IMR-90 (cell line): ENCODE measurements at regions not wholly inside any gene's neighbourhood (a gene's known extent, or its start where the extent isn't known, plus 50 kb on each side); places are given as distances from the start of the nearest gene placed in this dataset.

Source experiments
- ATAC-seq: fragments of 200-7000 bp; cut with Tn5 transposase; 2 replicates; pipeline ENCODE4 v1.9.1; 2020; ENCODE audit warnings: low read depth, mild to moderate bottlenecking, moderate library complexity
- BruUV-seq: library from RNA; stranded (reverse); fragments of 400-500 nt; replicated peaks from 2 replicates; lab custom pipeline; 2021; lab: Mats Ljungman, UMichigan
- CTCF ChIA-PET: fragments of 300-600 bp; formaldehyde crosslinking; extraction: SDS; loops from one replicate; lab custom pipeline; 2021; ENCODE audit warnings: antibody characterized with exemption; lab: Yijun Ruan, JAX
- POLR2A ChIA-PET: fragments of 300-600 bp; sonication (Branson Sonifier 250); formaldehyde crosslinking; loops from one replicate; lab custom pipeline; 2022; ENCODE audit warnings: antibody characterized with exemption; ENCODE audit not compliant: unreplicated experiment; lab: Charles Lee
- DNase-seq: peaks from one replicate; pipeline ENCODE4 v3.0.0; 2013
- H2AFZ ChIP-seq: replicated peaks from 2 replicates; pipeline ENCODE3; 2013; ENCODE audit warnings: low read length, mild to moderate bottlenecking; ENCODE audit not compliant: poor library complexity
- H2AK5ac ChIP-seq: 2 replicates; pipeline ENCODE4 v1.6.1; 2013; ENCODE audit warnings: low read depth, low read length, inconsistent platforms
- H2AK9ac ChIP-seq: replicated peaks from 2 replicates; pipeline ENCODE3; 2013; ENCODE audit warnings: mild to moderate bottlenecking, low read depth, low read length, moderate library complexity; ENCODE audit not compliant: poor library complexity
- H2BK120ac ChIP-seq: 2 replicates; pipeline ENCODE4 v1.6.1; 2013; ENCODE audit warnings: low read depth, low read length, inconsistent platforms
- H2BK15ac ChIP-seq: 3 replicates; pipeline ENCODE4 v1.6.1; 2013; ENCODE audit warnings: low read depth, low read length, inconsistent platforms
- H2BK20ac ChIP-seq: 2 replicates; pipeline ENCODE4 v1.6.1; 2013; ENCODE audit warnings: low read depth, mild to moderate bottlenecking, inconsistent platforms, low read length, moderate library complexity
- H2BK5ac ChIP-seq: 2 replicates; pipeline ENCODE4 v1.6.1; 2013; ENCODE audit warnings: mild to moderate bottlenecking, low read depth, low read length, inconsistent platforms; ENCODE audit not compliant: poor library complexity, severe bottlenecking
- H3K14ac ChIP-seq: replicated peaks from 2 replicates; pipeline ENCODE4 v1.6.1; 2013; ENCODE audit warnings: low read depth, low read length, inconsistent platforms
- H3K18ac ChIP-seq: 2 replicates; pipeline ENCODE4 v1.6.1; 2013; ENCODE audit warnings: low read depth, low read length, control low read depth
- H3K23ac ChIP-seq: 2 replicates; pipeline ENCODE4 v1.6.1; 2013; ENCODE audit warnings: low read depth, low read length, inconsistent platforms
- H3K27ac ChIP-seq: 2 replicates; pipeline ENCODE4 v1.5.1; 2013; ENCODE audit warnings: mild to moderate bottlenecking, control low read depth, low read length; ENCODE audit not compliant: insufficient read depth
- H3K27me3 ChIP-seq: 2 replicates; pipeline ENCODE4 v1.6.1; 2013; ENCODE audit warnings: low read length; ENCODE audit not compliant: control insufficient read depth, insufficient read depth
- H3K36me3 ChIP-seq: 2 replicates; pipeline ENCODE4 v1.6.1; 2013; ENCODE audit warnings: low read length, mixed read lengths; ENCODE audit not compliant: control insufficient read depth, insufficient read depth
- H3K4ac ChIP-seq: 2 replicates; pipeline ENCODE4 v1.6.1; 2013; ENCODE audit warnings: low read depth, low read length, inconsistent platforms
- H3K4me1 ChIP-seq: 2 replicates; pipeline ENCODE4 v1.6.1; 2013; ENCODE audit warnings: low read length, mixed read lengths; ENCODE audit not compliant: control insufficient read depth, insufficient read depth
- H3K4me2 ChIP-seq: 2 replicates; pipeline ENCODE4 v1.6.1; 2013; ENCODE audit warnings: low read depth, mild to moderate bottlenecking, control low read depth, low read length, moderate library complexity
- H3K4me3 ChIP-seq: 2 replicates; pipeline ENCODE4 v1.5.1; 2013; ENCODE audit warnings: low read depth, mild to moderate bottlenecking, control low read depth, low read length, moderate library complexity; ENCODE audit not compliant: insufficient read depth
- H3K56ac ChIP-seq: 2 replicates; pipeline ENCODE4 v1.6.1; 2013; ENCODE audit warnings: low read length, inconsistent platforms; ENCODE audit not compliant: insufficient read depth; ENCODE audit errors: extremely low read depth
- H3K79me1 ChIP-seq, 2 experiments: 2 replicates each; pipeline ENCODE4 v1.6.1; 2013; ENCODE audit warnings: low read length in 2 of 2, inconsistent platforms in 1 of 2, low read depth in 1 of 2
- H3K9ac ChIP-seq: 2 replicates; pipeline ENCODE4 v1.6.1; 2013; ENCODE audit warnings: low read depth, low read length, control low read depth
- H3K9me1 ChIP-seq: 2 replicates; pipeline ENCODE4 v1.6.1; 2013; ENCODE audit warnings: low read length, inconsistent platforms; ENCODE audit not compliant: insufficient read depth
- H3K9me3 ChIP-seq: 2 replicates; pipeline ENCODE4 v1.6.1; 2013; ENCODE audit warnings: low read length; ENCODE audit not compliant: control insufficient read depth, insufficient read depth
- H4K20me1 ChIP-seq: 2 replicates; pipeline ENCODE4 v1.6.1; 2013; ENCODE audit warnings: low read length, inconsistent platforms; ENCODE audit not compliant: insufficient read depth
- H4K5ac ChIP-seq: 2 replicates; pipeline ENCODE4 v1.6.1; 2013; ENCODE audit warnings: mild to moderate bottlenecking, low read depth, low read length, control low read depth
- H4K8ac ChIP-seq, 2 experiments: 2 replicates each; pipeline ENCODE4 v1.6.1; 2013; ENCODE audit warnings: low read depth in 2 of 2, low read length in 2 of 2, control low read depth in 1 of 2, inconsistent platforms in 1 of 2
- H4K91ac ChIP-seq: 2 replicates; pipeline ENCODE4 v1.6.1; 2013; ENCODE audit warnings: low read depth, low read length, inconsistent platforms; ENCODE audit not compliant: insufficient read depth
- CHD1 ChIP-seq: IDR thresholded peaks from 2 replicates; pipeline ENCODE4 v1.6.1; 2012; ENCODE audit warnings: low read depth, low read length, improper control_type of control experiment
- MAFK ChIP-seq: IDR thresholded peaks from 2 replicates; pipeline ENCODE4 v1.6.1; 2012; ENCODE audit warnings: low read depth, low read length, improper control_type of control experiment
- MAZ ChIP-seq: IDR thresholded peaks from 2 replicates; pipeline ENCODE4 v1.6.1; 2012; ENCODE audit warnings: low read depth, mild to moderate bottlenecking, low read length, improper control_type of control experiment, moderate library complexity, borderline replicate concordance
- MXI1 ChIP-seq: IDR thresholded peaks from 2 replicates; pipeline ENCODE4 v1.6.1; 2012; ENCODE audit warnings: low read depth, mild to moderate bottlenecking, low read length, moderate library complexity, borderline replicate concordance
- WGBS, 2 experiments: methylation state at CpG; one replicate each; pipeline versions ENCODE4 v1.1.5 to v1.1.7; 2013; ENCODE audit warnings: missing lambda C conversion rate in 2 of 2; ENCODE audit not compliant: insufficient read length in 1 of 2; ENCODE audit errors: extremely low coverage in 2 of 2; 5-methylcytosine and 5-hydroxymethylcytosine counted together
- dilution Hi-C: fragments of 300-500 bp; cut with HindIII; formaldehyde crosslinking; loops from one replicate; pipeline ENCODE4 v1.14.3; 2018; ENCODE audit warnings: low sequenced_read_pairs; ENCODE audit not compliant: unreplicated experiment
- in situ Hi-C: fragments of 300-500 bp; cut with MboI; formaldehyde crosslinking; loops from 3 replicates; pipeline ENCODE4 v1.14.3; 2019; ENCODE audit warnings: low sequenced_read_pairs, inconsistent platforms, mixed read lengths
- intact Hi-C: fragments of 100-400 bp; cut with micrococcal nuclease; formaldehyde crosslinking; loops from 2 replicates; pipeline ENCODE4 v1.10.0; 2022
- TF ChIP-seq, protein P1 (sequence below): conservative IDR thresholded peaks from 2 replicates; pipeline ENCODE4 v1.5.1; 2012; ENCODE audit warnings: mild to moderate bottlenecking, low read depth, low read length, improper control_type of control experiment

GRCh38 chr5:172534229-172535107 is 80.1 kb upstream of the SH3PXD2B start (continued):
- no peak for TF ChIP-seq CHD1

- Histone ChIP-seq H4K8ac (no peak overlapping the region), H3K14ac (no peak overlapping the region), H3K4me1 (peaks cover 2% of the 10 kb centered on the region; the same call in 1 of the 2 replicates), H2BK20ac (no peak overlapping the region), H3K23ac (no peak overlapping the region), H4K91ac (no peak overlapping the region), H3K79me1 (no peaks in the 10 kb centered on the region), H3K36me3 (no peaks in the 10 kb centered on the region), H3K9ac (no peak overlapping the region), H2BK120ac (no peak overlapping the region), H2AFZ (no peak overlapping the region), H4K5ac (no peak overlapping the region), H2AK9ac (no peak overlapping the region), H3K18ac (no peak overlapping the region), H3K4me2 (no peak overlapping the region), H2BK15ac (no peak overlapping the region), H3K4ac (no peak overlapping the region), H2BK5ac (no peak overlapping the region), H3K4me3 (no peak overlapping the region), H3K56ac (no peak overlapping the region), H3K9me1 (no peaks in the 10 kb centered on the region), H3K27me3 (peaks cover 37% of the 10 kb centered on the region), H2AK5ac (no peak overlapping the region), H3K9me3 (no peaks in the 10 kb centered on the region), H3K27ac (no peak overlapping the region), H4K20me1 (no peaks in the 10 kb centered on the region)
- POLR2A ChIA-PET = no interaction called here
- CTCF ChIA-PET = no interaction called here
- BruUV-seq = no TSS peak
- in situ Hi-C loops = no loop called here
- 33% methylated on average over 1 of the region's 12 CpGs; no CpG with 5 or more reads in 1 of the 2 experiments for WGBS, 2 experiments
- DNase-seq (no peak), ATAC-seq (peak; percentile 46)
- TF ChIP-seq MAFK = no peak
- TF ChIP-seq MAZ = no peak
- TF ChIP-seq MXI1 = no peak
- TF ChIP-seq CHD1 = no peak
- TF ChIP-seq, protein P1, sequence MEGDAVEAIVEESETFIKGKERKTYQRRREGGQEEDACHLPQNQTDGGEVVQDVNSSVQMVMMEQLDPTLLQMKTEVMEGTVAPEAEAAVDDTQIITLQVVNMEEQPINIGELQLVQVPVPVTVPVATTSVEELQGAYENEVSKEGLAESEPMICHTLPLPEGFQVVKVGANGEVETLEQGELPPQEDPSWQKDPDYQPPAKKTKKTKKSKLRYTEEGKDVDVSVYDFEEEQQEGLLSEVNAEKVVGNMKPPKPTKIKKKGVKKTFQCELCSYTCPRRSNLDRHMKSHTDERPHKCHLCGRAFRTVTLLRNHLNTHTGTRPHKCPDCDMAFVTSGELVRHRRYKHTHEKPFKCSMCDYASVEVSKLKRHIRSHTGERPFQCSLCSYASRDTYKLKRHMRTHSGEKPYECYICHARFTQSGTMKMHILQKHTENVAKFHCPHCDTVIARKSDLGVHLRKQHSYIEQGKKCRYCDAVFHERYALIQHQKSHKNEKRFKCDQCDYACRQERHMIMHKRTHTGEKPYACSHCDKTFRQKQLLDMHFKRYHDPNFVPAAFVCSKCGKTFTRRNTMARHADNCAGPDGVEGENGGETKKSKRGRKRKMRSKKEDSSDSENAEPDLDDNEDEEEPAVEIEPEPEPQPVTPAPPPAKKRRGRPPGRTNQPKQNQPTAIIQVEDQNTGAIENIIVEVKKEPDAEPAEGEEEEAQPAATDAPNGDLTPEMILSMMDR = no peak
- dilution Hi-C loops = no loop called here
- intact Hi-C loops = no loop called here
Measured at GRCh38 chr5:172533399-172534228, 79.3 kb upstream of the SH3PXD2B start.
